ENCODE measurements at regions not wholly inside any gene's neighbourhood (a gene's known extent, or its start where the extent isn't known, plus 50 kb on each side); places are given as distances from the start of the nearest gene placed in this dataset.
"Not testable (repeated sequence)": the region's sequence is repeated elsewhere in the genome, so short reads cannot be mapped to it uniquely, and the experiment has no call there.

DNA sequence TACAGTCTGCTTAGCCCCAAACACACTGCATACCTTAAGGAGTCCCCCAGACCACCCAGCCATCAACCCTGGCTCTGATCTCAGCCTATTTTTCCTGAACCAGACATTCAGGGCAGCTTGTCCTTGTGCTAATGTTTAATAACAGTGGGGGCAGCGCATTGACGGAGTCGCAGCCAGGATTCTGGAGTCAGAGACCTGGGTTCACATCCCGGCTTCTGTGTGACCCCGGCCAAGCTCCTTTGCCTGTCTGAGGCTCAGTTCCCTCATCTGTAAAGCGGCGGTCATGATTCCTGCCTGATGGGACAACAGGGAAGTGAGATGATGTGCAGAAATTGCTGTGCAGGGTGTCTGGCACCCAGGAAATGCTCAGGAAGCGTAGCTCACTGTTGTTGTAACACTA lies 63.1 kb downstream of the MATN1 start:
- no peak for DNase-seq

- no peak for DNase-seq
These were observed 63.7 kb downstream of the MATN1 start for GRCh38 chr1:30659702-30660101.

DNA sequence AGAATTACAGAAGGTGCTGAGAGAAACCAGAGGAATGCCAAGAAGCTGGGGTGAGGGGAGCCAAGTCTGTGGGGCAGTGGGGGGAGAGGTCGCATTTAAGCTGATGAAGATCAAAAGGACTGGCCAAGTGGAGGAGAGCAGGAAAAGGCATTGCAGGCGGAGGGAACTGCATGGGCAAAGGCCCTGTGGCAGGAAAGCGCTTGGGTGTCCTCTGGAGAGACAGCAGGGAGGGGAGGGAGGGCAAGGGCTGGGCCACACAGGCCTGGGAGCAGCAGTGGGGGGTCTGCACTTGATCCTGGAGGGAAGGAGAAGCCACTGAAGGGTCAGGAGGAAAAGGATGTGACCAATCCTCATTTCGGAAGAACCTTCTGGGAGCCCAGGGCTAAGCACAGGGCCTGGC lies 65.0 kb downstream of the MATN1 start:
- not testable (repeated sequence) for DNase-seq

- DNase-seq: no peak
These were observed 65.4 kb downstream of the MATN1 start for GRCh38 chr1:30658014-30658336.

- no peak for DNase-seq
These were observed 66.0 kb downstream of the MATN1 start for GRCh38 chr1:30657131-30658013.

- no peak for DNase-seq
These were observed 67.0 kb downstream of the MATN1 start for GRCh38 chr1:30656171-30656940.

DNA sequence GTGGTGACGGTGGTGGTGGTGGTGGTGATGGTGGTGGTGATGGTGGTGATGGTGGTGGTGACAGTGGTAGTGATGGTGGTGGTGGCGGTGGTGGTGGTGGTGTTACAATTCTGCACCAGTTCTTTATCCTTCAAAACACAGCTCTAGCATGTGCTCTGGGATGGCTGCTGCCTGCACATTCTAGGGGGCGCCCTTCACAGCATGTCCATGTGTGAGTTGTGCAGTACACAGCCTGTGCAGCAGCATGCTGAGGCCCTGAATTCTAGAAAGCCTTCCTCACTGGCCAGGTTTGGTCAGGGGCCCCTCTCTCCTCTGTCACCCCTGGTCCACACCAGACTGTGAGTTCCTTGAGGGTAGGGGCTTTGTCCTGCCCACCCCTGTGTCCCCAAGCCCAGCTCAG lies 67.7 kb downstream of the MATN1 start:
- no peak for DNase-seq

GRCh38 chr1:30654188-30654587 lies 69.2 kb downstream of the MATN1 start:
- DNase-seq: no peak

DNA sequence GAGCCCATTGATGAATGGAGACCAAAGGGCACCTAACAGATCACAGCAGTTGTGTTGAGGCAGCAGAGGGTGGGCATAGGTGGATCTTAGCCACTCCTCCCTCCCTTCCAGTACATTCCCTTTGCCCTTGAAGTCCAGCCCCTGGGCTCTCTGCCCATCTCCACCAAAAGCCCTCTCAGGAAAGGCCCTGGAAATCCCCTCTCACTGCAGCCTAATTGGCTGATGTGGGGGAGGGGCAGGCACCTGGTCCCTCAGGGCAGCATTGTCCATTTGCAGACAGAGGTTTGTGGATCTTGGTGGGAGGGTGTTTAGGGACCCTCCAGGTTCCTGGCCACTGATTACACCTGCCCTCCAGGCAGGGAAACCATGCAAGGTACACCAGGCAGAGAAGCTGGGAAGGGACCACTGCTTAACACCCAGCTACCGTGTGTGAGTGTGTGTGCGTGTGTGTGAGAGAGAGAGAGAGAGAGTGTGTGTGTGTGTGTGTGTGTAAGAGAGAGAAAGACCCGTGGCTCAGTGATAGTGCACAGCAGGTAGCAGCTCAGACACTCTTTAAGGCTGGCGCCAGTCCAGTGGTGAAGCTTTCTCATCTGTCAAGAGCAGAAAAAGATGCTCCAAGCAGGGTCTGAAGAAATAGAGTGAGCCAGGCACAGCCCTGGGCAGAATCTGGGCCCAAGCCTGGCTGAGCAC lies 71.1 kb downstream of the MATN1 start:
- DNase-seq: no peak

DNA sequence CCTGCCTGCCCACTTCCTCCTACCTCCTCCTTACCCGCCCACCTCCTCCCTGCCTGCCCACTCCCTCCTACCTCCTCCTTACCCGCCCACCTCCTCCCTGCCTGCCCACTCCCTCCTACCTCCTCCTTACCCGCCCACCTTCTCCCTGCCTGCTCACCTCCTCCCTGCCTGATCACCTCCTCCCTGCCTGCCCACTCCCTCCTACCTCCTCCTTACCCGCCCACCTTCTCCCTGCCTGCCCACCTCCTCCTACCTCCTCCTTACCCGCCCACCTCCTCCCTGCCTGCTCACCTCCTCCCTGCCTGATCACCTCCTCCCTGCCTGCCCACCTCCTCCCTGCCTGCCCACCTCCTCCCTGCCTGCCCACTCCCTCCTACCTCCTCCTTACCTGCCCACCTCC lies 72.0 kb downstream of the MATN1 start:
- not testable (repeated sequence) for DNase-seq

DNA sequence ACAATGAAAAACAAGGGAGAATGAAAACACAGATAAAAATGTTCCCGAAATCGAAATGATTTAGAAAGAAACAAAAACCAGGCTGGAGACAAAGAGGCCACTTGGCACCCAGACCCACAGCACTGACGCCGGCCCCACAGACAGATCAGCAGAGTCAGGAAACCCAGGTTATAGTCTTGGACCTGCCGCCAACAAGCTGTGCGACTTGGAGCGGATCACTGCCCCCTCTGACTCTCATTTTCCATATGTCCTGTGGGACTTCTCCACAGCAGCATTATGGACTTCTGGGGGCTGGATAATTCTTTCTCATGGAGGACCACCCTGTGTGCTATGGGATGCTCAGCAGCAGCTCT lies 72.4 kb downstream of the MATN1 start:
- no peak for DNase-seq

GRCh38 chr1:30650038-30650967 lies 73.1 kb downstream of the MATN1 start:
- no peak for DNase-seq

DNA sequence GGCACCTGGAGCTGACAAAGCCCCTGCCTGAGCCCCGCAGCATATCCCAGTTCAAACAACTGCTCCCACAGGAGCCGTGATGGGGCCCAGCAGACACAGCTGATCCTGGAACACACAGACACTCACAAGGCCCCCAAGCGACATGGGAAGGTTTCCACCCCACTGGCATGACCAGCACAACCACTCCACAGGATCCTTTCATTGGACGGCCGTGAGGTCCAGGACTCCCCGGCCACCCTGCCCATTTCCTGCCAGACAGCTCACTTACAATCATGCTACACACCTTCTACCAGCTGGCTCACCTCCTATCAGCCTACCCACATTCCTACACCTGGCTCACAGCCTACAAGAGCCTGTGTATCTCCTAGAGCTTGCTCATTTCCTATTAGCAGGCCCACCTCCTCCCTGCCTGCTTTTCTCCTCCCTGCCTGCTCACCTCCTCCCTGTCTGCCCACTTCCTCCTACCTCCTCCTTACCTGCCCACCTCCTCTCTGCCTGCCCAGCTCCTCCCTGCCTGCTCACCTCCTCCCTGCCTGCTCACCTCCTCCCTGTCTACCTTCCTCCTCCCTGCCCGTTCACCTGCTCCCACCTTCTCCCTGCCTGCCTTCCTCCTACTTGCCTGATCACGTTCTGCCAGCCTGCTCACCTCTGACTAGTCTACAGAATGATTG lies 73.9 kb downstream of the MATN1 start:
- DNase-seq: no peak

DNA sequence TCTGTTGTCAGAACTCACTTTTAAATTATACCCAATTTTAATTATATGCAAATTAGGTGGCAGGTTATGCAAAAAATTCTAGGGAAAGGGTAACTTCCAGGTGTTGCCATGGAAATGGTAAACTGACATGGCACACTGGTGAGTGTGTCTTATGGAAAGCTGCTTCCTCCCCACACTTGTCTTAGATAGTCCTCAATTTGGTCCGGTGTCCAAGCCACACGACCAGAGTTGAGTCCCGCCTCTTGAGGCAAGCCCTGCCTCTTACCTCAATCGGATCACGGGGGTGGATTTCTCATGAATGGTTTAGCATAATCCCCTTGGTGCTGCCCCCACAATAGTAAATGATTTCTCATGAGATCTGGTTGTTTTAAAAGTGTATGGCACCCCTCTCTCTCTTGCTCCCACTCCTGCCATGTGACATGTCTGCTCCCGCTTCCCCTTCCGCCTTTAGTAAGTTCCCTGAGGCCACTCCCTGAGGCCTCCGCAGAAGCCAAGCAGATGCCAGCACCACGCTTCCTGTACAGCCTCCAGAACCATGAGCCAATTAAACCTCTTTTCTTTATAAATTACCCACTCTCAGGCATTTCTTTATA lies 74.9 kb downstream of the MATN1 start:
- no peak for DNase-seq

- DNase-seq: no peak
These were observed 77.6 kb downstream of the MATN1 start for GRCh38 chr1:30645807-30646206.

DNA sequence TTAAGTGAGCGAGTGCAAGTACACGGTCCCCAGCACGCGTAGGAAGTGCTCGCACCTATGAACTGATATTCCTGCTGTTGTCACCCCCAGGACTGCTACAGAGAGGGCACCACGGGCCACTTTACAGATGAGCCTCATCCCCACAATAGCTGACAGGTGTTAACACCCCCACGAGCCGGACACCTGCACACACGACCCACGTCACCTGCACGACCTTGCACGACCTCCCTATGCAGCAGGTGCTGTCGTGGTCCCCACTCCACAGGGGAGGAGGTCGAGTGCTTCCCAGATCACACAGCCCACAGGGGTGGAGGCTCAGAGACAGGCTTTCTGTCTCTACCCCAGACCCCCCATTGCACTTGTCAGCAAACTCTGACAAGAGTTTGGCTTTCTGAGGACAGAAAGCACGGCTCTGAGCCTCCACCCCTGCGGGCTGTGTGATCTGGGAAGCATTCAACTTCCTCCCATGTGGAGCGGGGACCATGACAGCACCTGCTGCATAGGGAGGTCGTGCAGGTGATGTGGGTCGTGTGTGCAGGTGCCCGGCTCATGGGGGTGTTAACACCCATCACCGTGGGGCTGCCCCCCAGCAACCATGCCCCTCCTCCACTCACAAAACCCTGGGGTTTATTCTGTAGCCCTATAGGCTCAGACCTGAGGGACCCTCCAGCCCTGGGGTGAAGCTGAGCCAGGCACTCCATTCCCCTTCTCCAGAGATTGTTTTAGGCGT lies 80.8 kb downstream of the MATN1 start:
- DNase-seq: no peak

- DNase-seq: no peak
These were observed 81.6 kb downstream of the MATN1 start for GRCh38 chr1:30641572-30642353.

DNA sequence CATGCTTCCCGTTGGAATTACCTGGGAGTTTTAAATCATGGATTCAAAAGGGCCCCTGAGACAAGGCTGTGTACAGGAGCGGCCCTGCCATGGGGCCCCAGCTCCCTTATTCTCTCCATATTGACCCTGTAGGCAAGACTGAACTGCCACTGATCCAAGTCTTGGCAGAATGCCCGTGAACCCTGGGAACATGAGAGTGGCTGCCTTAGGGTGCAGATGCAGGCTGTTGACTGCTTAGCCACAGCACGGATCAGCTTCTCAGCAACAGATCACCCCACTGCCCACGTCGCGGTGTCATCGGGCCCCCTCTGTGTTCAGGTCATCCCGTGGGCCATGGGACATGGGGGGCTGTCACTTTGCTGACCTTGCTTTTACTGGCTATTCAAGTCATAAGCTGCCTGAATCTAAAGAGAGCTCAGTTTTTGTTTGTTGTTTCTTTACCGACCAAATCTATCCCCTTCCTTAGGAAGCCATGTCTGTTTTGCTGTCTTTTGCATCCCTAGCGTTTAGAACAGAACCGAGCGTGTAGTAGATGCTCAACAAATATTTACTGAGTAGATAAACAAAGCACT lies 83.4 kb downstream of the MATN1 start:
- DNase-seq: no peak

DNA sequence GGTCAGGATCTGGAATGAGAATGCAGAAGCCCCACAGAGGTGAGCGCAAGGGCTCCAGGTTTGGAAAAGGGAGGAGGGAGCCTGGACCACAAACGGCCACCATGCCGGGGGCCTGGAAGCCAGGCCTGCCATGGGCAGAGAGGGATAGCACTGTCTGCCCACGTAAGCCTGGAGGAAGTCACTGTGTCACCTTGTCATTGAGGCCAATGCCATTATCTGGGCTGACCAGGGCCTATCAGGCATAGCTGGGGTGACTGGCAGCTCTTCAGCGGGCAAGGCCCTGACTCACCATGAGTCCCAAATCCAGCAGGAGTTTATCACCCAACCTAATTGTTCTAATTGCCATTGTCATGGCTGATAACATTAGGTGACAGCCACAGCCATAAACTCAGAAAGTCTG lies 84.6 kb downstream of the MATN1 start:
- no peak for DNase-seq

DNA sequence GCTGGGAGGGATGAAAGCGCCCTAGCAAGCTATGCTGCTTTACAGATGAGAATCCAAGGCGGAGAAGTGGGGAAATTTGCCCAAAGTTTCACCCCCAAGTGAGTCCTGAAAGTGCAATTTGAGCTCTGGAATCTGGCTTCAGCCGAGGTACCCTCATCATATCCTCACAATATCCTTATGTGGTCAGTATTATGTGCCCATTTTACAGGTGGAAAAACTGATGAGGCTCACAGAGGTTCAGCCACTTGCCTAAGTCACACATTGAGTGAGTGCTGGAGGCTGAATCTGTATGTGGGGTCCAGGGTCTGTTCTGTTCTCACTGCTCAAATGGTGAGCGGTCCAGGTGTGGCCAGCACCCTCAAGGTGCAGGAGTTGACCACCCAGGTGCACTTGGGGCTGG lies 85.3 kb downstream of the MATN1 start:
- no peak for DNase-seq

Data from hindlimb muscle (tissue), 1 donor.